HFFc6 (cell line): ENCODE measurements at regions not wholly inside any gene's neighbourhood (a gene's known extent, or its start where the extent isn't known, plus 50 kb on each side); places are given as distances from the start of the nearest gene placed in this dataset.

Experiments
- DNase-seq: peaks from one replicate; pipeline ENCODE4 v3.0.0-alpha.2; 2018
- H3K27ac Mint-ChIP-seq: 2 replicates; pipeline ENCODE4 v1.8.0; 2020; ENCODE audit warnings: mild to moderate bottlenecking, mixed read lengths
- H3K27me3 Mint-ChIP-seq: 2 replicates; pipeline ENCODE4 v1.8.0; 2021; ENCODE audit warnings: mild to moderate bottlenecking, moderate library complexity, mixed read lengths; ENCODE audit not compliant: insufficient read depth
- H3K36me3 Mint-ChIP-seq: 2 replicates; pipeline ENCODE4 v1.8.0; 2021; ENCODE audit warnings: low read depth, mixed read lengths
- H3K4me1 Mint-ChIP-seq: 2 replicates; pipeline ENCODE4 v1.8.0; 2020; ENCODE audit warnings: low read depth, mixed read lengths
- H3K4me3 Mint-ChIP-seq: 2 replicates; pipeline ENCODE4 v1.8.0; 2020; ENCODE audit warnings: mild to moderate bottlenecking, moderate library complexity, mixed read lengths
- H3K9me3 Mint-ChIP-seq: 2 replicates; pipeline ENCODE4 v1.8.0; 2020; ENCODE audit warnings: mild to moderate bottlenecking, mixed read lengths
- TF ChIP-seq, protein P1 (sequence below): fragments of 200-600 bp; sonication (generic); IDR thresholded peaks from 2 replicates; pipeline ENCODE4 v1.5.0; 2021; ENCODE audit warnings: antibody characterized with exemption, mild to moderate bottlenecking

GRCh38 chr3:193776626-193777358 is 183.8 kb downstream of the OPA1 start:
- H3K9me3 Mint-ChIP-seq, result no peaks in the 10 kb centered on the region
- no peak overlapping the region for H3K4me3 Mint-ChIP-seq
- TF ChIP-seq, protein P1, sequence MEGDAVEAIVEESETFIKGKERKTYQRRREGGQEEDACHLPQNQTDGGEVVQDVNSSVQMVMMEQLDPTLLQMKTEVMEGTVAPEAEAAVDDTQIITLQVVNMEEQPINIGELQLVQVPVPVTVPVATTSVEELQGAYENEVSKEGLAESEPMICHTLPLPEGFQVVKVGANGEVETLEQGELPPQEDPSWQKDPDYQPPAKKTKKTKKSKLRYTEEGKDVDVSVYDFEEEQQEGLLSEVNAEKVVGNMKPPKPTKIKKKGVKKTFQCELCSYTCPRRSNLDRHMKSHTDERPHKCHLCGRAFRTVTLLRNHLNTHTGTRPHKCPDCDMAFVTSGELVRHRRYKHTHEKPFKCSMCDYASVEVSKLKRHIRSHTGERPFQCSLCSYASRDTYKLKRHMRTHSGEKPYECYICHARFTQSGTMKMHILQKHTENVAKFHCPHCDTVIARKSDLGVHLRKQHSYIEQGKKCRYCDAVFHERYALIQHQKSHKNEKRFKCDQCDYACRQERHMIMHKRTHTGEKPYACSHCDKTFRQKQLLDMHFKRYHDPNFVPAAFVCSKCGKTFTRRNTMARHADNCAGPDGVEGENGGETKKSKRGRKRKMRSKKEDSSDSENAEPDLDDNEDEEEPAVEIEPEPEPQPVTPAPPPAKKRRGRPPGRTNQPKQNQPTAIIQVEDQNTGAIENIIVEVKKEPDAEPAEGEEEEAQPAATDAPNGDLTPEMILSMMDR, result no peak
- H3K27ac Mint-ChIP-seq, result no peak overlapping the region
- peaks cover 25% of the 10 kb centered on the region for H3K27me3 Mint-ChIP-seq
- no peak for DNase-seq
- peaks cover 13% of the 10 kb centered on the region for H3K4me1 Mint-ChIP-seq
- H3K36me3 Mint-ChIP-seq, result no peaks in the 10 kb centered on the region

GRCh38 chr3:193777524-193777923 is 184.5 kb downstream of the OPA1 start:
- TF ChIP-seq, protein P1, result no peak

GRCh38 chr3:193778676-193779075 is 185.7 kb downstream of the OPA1 start:
- Mint-ChIP-seq H3K36me3 (no peaks in the 10 kb centered on the region), H3K27ac (no peak overlapping the region), H3K4me1 (peaks cover 18% of the 10 kb centered on the region), H3K9me3 (no peaks in the 10 kb centered on the region), H3K27me3 (peaks cover 16% of the 10 kb centered on the region), H3K4me3 (no peak overlapping the region)
- TF ChIP-seq, protein P1, result no peak
- DNase-seq, result no peak

More at GRCh38 chr3:193777524-193777923, 184.5 kb downstream of the OPA1 start:
- no peaks in the 10 kb centered on the region for H3K36me3 Mint-ChIP-seq
- no peak overlapping the region for H3K27ac Mint-ChIP-seq
- H3K4me1 Mint-ChIP-seq, result peaks cover 13% of the 10 kb centered on the region
- DNase-seq, result no peak
- H3K4me3 Mint-ChIP-seq, result no peak overlapping the region
- H3K27me3 Mint-ChIP-seq, result peaks cover 19% of the 10 kb centered on the region
- no peaks in the 10 kb centered on the region for H3K9me3 Mint-ChIP-seq

DNA sequence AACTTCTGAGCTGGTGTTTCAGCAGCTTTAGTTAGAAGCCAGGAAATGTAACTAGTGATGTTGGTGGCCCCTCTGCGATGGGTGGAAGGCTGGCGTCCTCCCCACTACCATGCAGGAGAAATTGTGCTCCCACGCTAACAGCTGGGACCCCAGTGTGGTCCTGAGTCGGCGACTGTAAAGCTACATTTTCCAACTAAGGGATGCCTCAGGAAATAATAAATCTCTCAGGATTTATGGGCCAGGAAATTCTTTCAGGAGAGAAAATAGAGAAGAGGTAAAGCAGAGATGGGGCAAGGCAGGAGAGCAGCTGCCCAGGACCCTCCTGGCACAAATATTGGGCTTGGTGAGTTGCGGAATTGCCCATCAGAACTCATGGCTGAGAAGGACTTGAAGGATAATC is 186.9 kb downstream of the OPA1 start:
- TF ChIP-seq, protein P1, result no peak
- Mint-ChIP-seq H3K4me1 (peaks cover 19% of the 10 kb centered on the region), H3K4me3 (no peak overlapping the region), H3K36me3 (no peaks in the 10 kb centered on the region), H3K27ac (no peak overlapping the region), H3K27me3 (peaks cover 20% of the 10 kb centered on the region), H3K9me3 (no peaks in the 10 kb centered on the region)
- DNase-seq, result no peak

DNA sequence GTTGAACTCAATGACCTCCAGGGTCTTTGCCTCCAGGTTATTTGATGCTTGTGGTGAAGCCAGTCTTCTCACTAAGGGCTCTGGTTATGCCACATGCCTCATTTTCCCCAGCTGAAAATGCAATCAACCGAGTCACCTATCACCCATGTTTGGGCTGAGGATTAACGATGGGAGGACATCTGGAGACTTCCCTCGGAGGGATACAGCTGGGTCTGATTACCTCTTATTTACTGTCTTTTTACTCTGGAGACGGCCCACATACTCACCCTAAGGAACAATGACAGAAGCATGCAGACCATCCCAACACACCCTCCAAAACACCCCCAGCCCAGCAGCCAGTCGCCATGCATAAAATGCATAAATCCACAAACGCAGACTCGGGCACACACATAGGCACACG is 187.4 kb downstream of the OPA1 start:
- Mint-ChIP-seq H3K9me3 (no peaks in the 10 kb centered on the region), H3K4me3 (no peak overlapping the region), H3K27ac (no peak overlapping the region), H3K36me3 (no peaks in the 10 kb centered on the region), H3K4me1 (peaks cover 19% of the 10 kb centered on the region), H3K27me3 (peaks cover 22% of the 10 kb centered on the region)
- no peak for DNase-seq
- TF ChIP-seq, protein P1, result no peak
